Keratinocyte (primary cell): ENCODE measurements at regions not wholly inside any gene's neighbourhood (a gene's known extent, or its start where the extent isn't known, plus 50 kb on each side); places are given as distances from the start of the nearest gene placed in this dataset.
"Not testable (repeated sequence)": the region's sequence is repeated elsewhere in the genome, so short reads cannot be mapped to it uniquely, and the experiment has no call there.

Source experiments
- DNase-seq: peaks from one replicate; pipeline ENCODE4 v3.0.0-alpha.2; 2011; ENCODE audit warnings: low read depth, missing footprints, low spot score
- FAIRE-seq: peaks from 2 replicates; lab custom pipeline; 2011; peaks lifted over from hg19 to GRCh38; lab: Jason Lieb, UNC
- H2AFZ ChIP-seq: 2 replicates; pipeline ENCODE4 v1.6.0; 2012; ENCODE audit warnings: low read length, control low read depth, inconsistent platforms; ENCODE audit not compliant: control insufficient read depth
- H3K27ac ChIP-seq: 2 replicates; pipeline ENCODE4 v1.5.1; 2011; ENCODE audit warnings: low read length; ENCODE audit not compliant: control insufficient read depth, insufficient read depth
- H3K27me3 ChIP-seq: 3 replicates; pipeline ENCODE4 v1.6.0; 2011; ENCODE audit warnings: low read length; ENCODE audit not compliant: control insufficient read depth, insufficient read depth; ENCODE audit errors: extremely low read depth
- H3K36me3 ChIP-seq, 2 experiments: 2 replicates in 1 of 2; 3 replicates in 1 of 2; pipeline ENCODE4 v1.5.1; 2011; ENCODE audit warnings: low read length in 2 of 2, mild to moderate bottlenecking in 1 of 2; ENCODE audit not compliant: control insufficient read depth in 2 of 2, insufficient read depth in 2 of 2; ENCODE audit errors: extremely low read depth in 1 of 2
- H3K4me1 ChIP-seq: 3 replicates; pipeline ENCODE4 v1.5.1; 2011; ENCODE audit warnings: low read length; ENCODE audit not compliant: control insufficient read depth, insufficient read depth; ENCODE audit errors: extremely low read depth
- H3K4me2 ChIP-seq: 3 replicates; pipeline ENCODE4 v1.6.0; 2011; ENCODE audit warnings: low read depth, low read length; ENCODE audit not compliant: control insufficient read depth, insufficient read depth; ENCODE audit errors: extremely low read depth
- H3K4me3 ChIP-seq, 3 experiments: fragments of 200-600 bp in 1 of 3; sonication (generic) in 1 of 3; 2 replicates in 2 of 3; 3 replicates in 1 of 3; pipeline ENCODE4 v1.5.1; 2011 to 2016; ENCODE audit warnings: low read length in 3 of 3, mild to moderate bottlenecking in 3 of 3, control low read depth in 2 of 3, inconsistent platforms in 1 of 3, low read depth in 1 of 3, mixed read lengths in 1 of 3, mixed run types in 1 of 3, moderate library complexity in 1 of 3; ENCODE audit not compliant: control insufficient read depth in 2 of 3, insufficient read depth in 2 of 3; ENCODE audit errors: extremely low read depth in 1 of 3
- H3K79me2 ChIP-seq: 2 replicates; pipeline ENCODE4 v1.6.0; 2012; ENCODE audit warnings: low read length; ENCODE audit not compliant: control insufficient read depth, insufficient read depth
- H3K9ac ChIP-seq: 3 replicates; pipeline ENCODE4 v1.6.0; 2011; ENCODE audit warnings: low read length; ENCODE audit not compliant: control insufficient read depth, insufficient read depth; ENCODE audit errors: extremely low read depth
- H3K9me1 ChIP-seq: 3 replicates; pipeline ENCODE4 v1.6.0; 2011; ENCODE audit warnings: low read length; ENCODE audit not compliant: control insufficient read depth, insufficient read depth; ENCODE audit errors: extremely low read depth
- H3K9me3 ChIP-seq: 2 replicates; pipeline ENCODE4 v1.5.1; 2012; ENCODE audit warnings: low read depth, low read length; ENCODE audit not compliant: control insufficient read depth
- H4K20me1 ChIP-seq: 3 replicates; pipeline ENCODE4 v1.6.0; 2011; ENCODE audit warnings: low read length; ENCODE audit not compliant: control insufficient read depth, insufficient read depth; ENCODE audit errors: extremely low read depth
- CTCF ChIP-seq, 3 experiments: IDR thresholded peaks in 1 of 3; conservative IDR thresholded peaks in 1 of 3; optimal IDR thresholded peaks in 1 of 3; 2 replicates in 2 of 3; 3 replicates in 1 of 3; pipeline versions ENCODE3 to v1.5.1; 2011; ENCODE audit warnings: low read length in 3 of 3, mild to moderate bottlenecking in 3 of 3, moderate library complexity in 2 of 3, control low read depth in 1 of 3, inconsistent platforms in 1 of 3; ENCODE audit not compliant: insufficient read depth in 2 of 3; ENCODE audit errors: extremely low read depth in 1 of 3
- EZH2 ChIP-seq: IDR thresholded peaks from one replicate; pipeline ENCODE4 v1.6.1; 2012; ENCODE audit warnings: inconsistent platforms, mild to moderate bottlenecking, low read length, moderate library complexity
- dilution Hi-C: fragments of 300-500 bp; cut with MboI; formaldehyde crosslinking; loops from one replicate; pipeline ENCODE4 v1.7.0; 2020; ENCODE audit warnings: low sequenced_read_pairs; ENCODE audit not compliant: extremely low pct_ligation_motif_present

- Histone ChIP-seq H3K79me2 (no peaks in the 10 kb centered on the region), H3K36me3 (no peaks in the 10 kb centered on the region), H3K9me1 (no peaks in the 10 kb centered on the region), H4K20me1 (no peaks in the 10 kb centered on the region), H2AFZ (no peak overlapping the region), H3K27ac (no peak overlapping the region), H3K27me3 (no peaks in the 10 kb centered on the region), H3K4me3 (no peak overlapping the region), H3K9ac (no peak overlapping the region), H3K4me1 (no peaks in the 10 kb centered on the region), H3K9me3 (no peaks in the 10 kb centered on the region), H3K4me2 (no peak overlapping the region)
- TF ChIP-seq CTCF (optimal IDR thresholded peaks at IDR 0.05 in 1 of 3, IDR thresholded peaks at IDR 0.05 in 1 of 3, conservative IDR thresholded peaks at IDR 0.05 in 1 of 3; ENCODE audit: extremely low read depth in 1 of 3, insufficient read depth in 2 of 3, low read length in 3 of 3), result no peak
- TF ChIP-seq EZH2, result no peak
- DNase-seq (no peak), FAIRE-seq (peak; percentile 13)
- dilution Hi-C loops, result no loop called here
These were observed 106.9 kb upstream of the GNAI1 start for GRCh38 chr7:80027611-80028173.

- no peaks in the 10 kb centered on the region for H4K20me1 ChIP-seq
- H3K27ac ChIP-seq, result no peak overlapping the region
- no peak overlapping the region for H2AFZ ChIP-seq
- no peaks in the 10 kb centered on the region for H3K4me1 ChIP-seq
- no peak overlapping the region for H3K4me3 ChIP-seq
- no peaks in the 10 kb centered on the region for H3K9me3 ChIP-seq
- dilution Hi-C loops, result no loop called here
- no peak overlapping the region for H3K4me2 ChIP-seq
- H3K9me1 ChIP-seq, result no peaks in the 10 kb centered on the region
- DNase-seq (no peak), FAIRE-seq (no peak)
- H3K79me2 ChIP-seq, result no peaks in the 10 kb centered on the region
- no peak overlapping the region for H3K9ac ChIP-seq
- H3K36me3 ChIP-seq, result no peaks in the 10 kb centered on the region
- H3K27me3 ChIP-seq, result no peaks in the 10 kb centered on the region
- TF ChIP-seq CTCF (optimal IDR thresholded peaks at IDR 0.05 in 1 of 3, IDR thresholded peaks at IDR 0.05 in 1 of 3, conservative IDR thresholded peaks at IDR 0.05 in 1 of 3; ENCODE audit: extremely low read depth in 1 of 3, insufficient read depth in 2 of 3, low read length in 3 of 3) (no peak), EZH2 (no peak)
These were observed 107.9 kb upstream of the GNAI1 start for GRCh38 chr7:80026766-80027165.

GRCh38 chr7:80020277-80020676 lies 114.4 kb upstream of the GNAI1 start:
- H3K4me2 ChIP-seq, H3K27me3 ChIP-seq, H3K79me2 ChIP-seq, H3K9me1 ChIP-seq, H3K27ac ChIP-seq, H3K4me1 ChIP-seq, H3K36me3 ChIP-seq, H3K4me3 ChIP-seq, H4K20me1 ChIP-seq, dilution Hi-C loops, H3K9me3 ChIP-seq, H2AFZ ChIP-seq, H3K9ac ChIP-seq, DNase-seq, FAIRE-seq: not testable (repeated sequence)

DNA sequence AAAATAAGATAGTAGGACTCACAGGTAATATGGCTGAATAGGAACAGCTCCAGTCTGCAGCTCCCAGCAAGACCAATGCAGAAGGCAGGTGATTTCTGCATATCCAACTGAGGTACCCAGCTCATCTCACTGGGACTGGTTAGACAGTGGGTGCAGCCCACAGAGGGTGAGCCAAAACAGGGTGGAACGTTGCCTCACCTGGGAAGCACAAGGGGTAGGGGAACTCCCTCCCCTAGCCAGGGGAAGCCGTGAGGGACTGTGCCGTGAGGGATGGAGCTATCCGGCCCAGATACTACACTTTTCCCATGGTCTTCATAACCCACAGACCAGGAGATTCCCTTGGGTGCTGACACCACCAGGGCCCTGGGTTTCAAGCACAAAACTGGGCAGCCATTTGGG lies 114.8 kb upstream of the GNAI1 start:
- H3K4me3 ChIP-seq, H3K9me1 ChIP-seq, FAIRE-seq, H2AFZ ChIP-seq, H3K27ac ChIP-seq, H3K9ac ChIP-seq, H3K9me3 ChIP-seq, H3K36me3 ChIP-seq, H3K27me3 ChIP-seq, dilution Hi-C loops, H4K20me1 ChIP-seq, DNase-seq, H3K4me1 ChIP-seq, H3K79me2 ChIP-seq: not testable (repeated sequence)
- peak overlapping the region; percentile 54 for H3K4me2 ChIP-seq
